HG02610 (cell line): ENCODE measurements at regions not wholly inside any gene's neighbourhood (a gene's known extent, or its start where the extent isn't known, plus 50 kb on each side); places are given as distances from the start of the nearest gene placed in this dataset.

Experiments used
- ATAC-seq: cut with Tn5 transposase; IDR thresholded peaks from one replicate; pipeline ENCODE4 v1.9.1; 2021; ENCODE audit warnings: mild to moderate bottlenecking, moderate library complexity; ENCODE audit not compliant: unreplicated experiment

DNA sequence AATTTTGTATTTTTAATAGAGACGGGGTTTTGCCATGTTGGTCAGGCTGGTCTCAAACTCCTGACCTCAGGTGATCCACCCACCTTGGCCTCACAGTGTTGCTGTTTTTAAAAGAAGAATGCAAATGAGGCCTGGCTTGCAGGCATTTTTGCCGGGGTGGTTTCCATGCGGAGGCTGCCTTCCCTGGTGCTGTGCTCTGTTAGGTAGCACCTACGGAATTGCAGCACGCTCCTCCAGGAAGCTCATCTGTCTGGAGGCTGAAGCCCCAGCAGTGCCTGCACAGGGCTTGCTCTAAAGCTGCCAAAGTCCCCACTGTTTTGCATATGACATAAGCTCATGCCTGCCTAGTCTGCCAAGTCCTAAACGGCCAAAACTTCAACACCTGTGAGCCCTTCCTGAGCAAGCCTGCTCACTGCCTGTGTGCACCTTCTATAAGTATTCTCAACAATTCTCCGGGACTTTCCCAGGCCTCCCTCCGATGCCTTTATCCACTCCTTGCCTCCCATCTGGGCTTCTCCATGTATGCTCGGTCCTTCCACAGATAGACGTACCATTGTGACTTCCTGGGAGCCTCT lies 551.3 kb upstream of the RAB6C start:
- no peak for ATAC-seq

DNA sequence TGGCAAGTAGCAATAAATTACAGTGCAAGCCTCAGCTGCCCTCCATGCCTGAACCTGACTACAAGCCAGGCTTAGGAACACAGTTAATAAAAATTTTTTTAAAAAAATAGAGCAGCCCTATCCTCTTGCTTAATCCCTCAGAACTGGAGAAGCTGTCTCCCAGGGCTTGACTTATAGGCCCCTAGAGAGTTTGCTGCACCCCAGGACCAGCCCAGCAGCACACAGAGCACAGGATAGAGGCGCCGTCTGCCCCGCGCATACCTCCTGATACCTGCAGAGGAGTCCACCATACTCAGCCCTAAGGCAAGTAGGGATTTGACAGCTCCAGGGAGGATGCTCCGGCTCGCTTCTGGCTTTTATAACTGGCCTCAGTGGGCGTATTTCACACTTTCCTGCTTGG lies 548.6 kb upstream of the RAB6C start:
- no peak for ATAC-seq

DNA sequence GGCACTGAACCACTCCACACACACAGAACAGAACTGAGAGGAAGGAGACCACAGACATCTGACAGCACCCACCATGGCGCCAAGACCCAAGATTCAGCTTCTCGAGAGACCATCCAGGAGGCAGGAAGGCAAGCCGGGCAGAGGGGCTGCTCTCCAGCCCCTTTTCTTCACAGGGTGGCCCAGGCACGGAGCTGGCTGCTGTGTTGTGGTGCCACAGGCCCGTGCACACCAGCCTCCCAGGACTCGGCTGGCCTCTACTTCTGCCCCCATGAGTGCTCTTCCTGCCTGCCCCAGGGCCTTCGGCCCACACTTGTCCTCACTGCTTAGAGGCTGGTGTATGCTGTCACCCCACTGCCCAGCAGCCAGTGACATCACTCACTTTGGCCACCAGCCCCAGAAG lies 547.6 kb upstream of the RAB6C start:
- no peak for ATAC-seq

DNA sequence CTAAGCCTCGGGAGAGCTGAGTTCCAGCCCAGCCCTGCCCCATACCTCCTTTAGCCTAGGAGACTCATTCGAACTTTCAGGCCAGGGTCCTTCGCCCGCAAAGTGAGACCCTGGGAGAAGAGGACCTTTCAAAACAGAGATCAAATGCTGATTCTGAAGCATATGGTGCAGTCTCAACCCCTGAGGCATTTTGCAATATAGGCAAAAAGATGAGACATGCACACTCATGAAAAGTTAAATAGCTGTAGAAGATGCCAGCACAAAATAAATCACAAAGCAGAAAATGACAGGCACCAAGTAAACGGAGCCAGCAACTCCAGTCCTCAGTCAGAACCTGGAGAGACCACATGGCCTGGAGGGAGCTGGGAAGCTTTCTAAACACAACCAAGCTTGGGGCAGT lies 542.7 kb upstream of the RAB6C start:
- no peak for ATAC-seq

- ATAC-seq: no peak
Observed at GRCh38 chr2:129437725-129438124, 541.7 kb upstream of the RAB6C start.

DNA sequence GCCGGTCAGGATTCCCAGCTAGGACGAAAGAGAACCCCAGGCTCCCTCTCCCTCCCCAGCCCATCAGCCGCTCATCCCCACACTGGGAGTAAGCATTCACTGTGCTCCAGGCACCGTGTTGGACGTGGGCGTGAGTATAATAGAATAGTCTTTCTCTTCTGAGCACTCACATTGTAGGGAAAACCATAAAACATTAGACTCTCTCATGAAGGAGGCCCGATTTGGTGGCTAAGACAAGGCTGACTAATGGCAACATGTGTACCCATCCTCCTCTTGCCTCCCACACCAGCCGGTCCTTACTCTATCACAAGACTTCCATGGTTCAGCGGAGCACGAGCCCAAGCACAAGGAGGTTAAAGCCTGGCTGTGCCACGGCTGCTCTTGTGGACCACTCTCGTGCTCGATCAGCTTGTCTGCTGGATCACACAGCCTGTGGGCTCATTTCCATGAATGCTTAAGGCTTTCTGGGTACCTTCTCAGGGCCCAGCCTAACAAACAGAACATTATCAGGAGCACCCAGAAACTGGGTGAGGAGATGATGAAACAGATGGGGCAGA lies 540.9 kb upstream of the RAB6C start:
- no peak for ATAC-seq

- ATAC-seq: no peak
Observed at GRCh38 chr2:129439406-129440302, 539.8 kb upstream of the RAB6C start.

DNA sequence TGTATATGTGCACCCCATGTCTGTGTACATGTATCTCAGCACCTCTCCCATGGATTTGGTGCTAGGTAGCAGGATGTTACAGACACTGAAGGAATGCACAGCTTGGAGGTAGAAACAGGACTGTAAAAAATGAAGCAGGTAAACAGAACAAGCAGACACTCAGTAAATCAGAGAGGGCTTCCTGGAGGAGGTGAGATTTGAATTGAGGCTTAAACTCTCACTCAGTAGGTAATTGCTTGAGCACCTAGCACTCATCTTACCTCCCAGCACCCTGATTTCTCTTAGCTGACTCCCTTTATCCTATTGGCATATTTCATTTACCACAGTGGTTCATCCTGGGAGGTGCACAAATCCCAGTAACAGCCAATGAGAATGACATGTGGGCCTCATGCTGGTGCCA lies 537.9 kb upstream of the RAB6C start:
- no peak for ATAC-seq

- ATAC-seq: no peak
Observed at GRCh38 chr2:129443235-129443864, 536.1 kb upstream of the RAB6C start.

GRCh38 chr2:129443865-129444739 lies 535.4 kb upstream of the RAB6C start:
- no peak for ATAC-seq

DNA sequence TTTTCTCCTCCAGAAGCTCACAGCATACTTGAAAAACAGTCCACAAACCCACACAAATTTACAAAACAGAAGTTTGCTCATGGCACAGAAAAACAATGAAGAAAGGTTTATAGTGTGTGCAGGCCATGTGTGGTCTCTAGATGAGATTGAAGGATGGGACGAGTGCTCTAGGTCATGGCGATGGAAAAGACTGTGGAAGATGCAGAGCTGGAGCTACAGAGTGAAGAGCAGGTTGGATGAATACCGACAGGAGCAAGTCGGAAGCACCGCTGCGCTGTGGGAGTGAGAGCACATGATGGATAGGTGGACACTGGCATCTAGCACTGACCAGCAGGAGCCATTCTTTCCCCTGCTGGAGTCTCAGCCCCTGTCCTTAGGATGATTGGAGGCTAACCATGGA lies 534.7 kb upstream of the RAB6C start:
- no peak for ATAC-seq

DNA sequence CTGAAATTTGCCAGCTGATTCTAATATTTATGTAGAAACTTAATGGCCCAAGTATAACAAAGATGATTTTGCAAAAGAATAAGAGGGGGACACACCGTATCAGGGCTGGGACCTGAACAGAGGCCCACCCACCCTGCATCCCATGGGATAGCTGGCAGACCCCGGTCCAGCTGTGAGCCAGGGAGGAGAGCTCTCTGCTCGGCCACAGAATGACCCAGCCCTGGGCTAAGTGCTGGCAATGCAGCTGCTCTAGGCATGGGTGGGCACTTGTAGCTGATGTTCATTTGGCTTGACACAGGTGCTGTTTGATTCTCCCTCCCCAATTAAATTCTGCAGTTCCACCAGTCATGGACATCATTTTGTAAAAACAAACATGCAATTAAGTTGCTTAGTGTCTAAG lies 522.8 kb upstream of the RAB6C start:
- no peak for ATAC-seq

DNA sequence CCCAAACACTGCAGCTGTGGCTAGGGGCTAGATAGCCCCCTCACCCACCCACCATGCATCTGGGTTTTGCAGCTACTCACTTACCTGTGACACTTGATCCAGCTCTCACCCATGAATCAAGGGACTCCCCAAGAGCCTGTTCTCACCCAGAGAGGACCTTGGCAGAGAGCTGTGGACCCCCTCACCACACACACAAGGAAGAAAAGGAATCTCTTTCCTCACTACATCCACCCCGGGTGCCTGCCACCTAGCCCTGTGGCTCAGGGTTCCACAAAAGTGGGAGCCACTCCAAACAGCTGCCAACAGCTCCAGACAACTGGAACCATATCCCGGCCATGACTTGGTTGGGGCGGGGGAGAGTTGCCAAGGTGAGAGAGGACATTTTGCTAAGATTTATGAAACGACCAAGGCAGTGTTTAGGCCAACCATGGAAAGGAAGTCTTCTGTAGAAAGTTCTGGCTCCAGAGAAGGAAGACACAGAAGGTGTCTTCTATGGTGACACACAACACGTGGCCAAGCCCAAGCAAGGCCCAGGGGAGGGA lies 522.1 kb upstream of the RAB6C start:
- no peak for ATAC-seq

GRCh38 chr2:129458006-129458405 lies 521.5 kb upstream of the RAB6C start:
- ATAC-seq: no peak

DNA sequence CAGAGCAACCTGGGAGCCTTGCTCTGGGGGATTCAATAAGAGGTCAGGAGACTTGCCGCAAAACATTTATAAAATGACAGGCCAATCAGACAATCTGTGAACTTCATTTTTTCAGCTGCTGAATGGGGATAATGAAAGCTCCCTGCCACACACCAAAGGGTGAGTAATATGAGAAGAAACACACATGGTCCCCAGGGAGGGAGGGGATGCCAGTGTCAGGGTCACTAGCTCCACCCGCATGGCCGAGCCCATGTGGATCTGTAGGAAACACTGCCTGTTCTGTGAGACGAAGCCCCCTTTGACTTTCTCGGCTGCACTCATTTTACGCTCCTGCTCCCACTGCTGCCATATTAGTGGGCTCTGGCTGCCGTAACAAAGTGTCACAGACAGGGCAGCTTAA lies 521.0 kb upstream of the RAB6C start:
- ATAC-seq: no peak

DNA sequence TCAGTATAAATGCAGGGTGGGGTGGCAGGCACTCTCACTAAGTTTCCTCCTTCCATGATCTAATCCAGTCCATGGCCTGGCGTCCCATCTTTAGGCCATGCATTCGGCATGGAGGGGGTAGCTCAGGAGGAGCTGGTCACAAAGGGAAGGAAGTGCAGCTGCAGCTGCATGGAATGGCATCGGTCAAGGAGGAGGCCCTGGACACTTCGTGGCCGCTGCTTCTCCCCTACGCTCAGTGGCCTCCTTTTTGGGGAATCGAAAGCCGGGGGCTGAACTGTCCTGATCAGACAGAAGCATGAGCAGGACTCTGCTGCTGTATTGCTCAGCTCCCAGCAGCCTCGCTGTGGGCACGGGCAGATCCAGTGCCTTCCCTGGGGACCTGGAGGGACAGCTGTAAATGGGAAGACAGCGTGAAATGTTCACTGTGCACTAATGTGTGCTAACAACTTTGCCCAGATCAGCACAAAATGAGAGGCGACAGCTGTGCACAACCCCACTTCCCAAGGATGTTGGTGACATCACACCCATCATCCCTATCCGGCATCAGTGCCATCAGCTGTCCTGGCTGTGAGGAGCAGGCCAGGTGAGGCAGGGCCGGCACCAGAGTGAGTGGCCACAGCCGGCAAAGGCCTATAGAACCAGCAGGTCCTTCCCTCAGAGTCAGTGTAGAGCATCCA lies 520.1 kb upstream of the RAB6C start:
- no peak for ATAC-seq

GRCh38 chr2:129459881-129460280 lies 519.6 kb upstream of the RAB6C start:
- ATAC-seq: no peak

GRCh38 chr2:129460299-129461198 lies 518.9 kb upstream of the RAB6C start:
- no peak for ATAC-seq

- ATAC-seq: no peak
Observed at GRCh38 chr2:129462349-129462748, 517.1 kb upstream of the RAB6C start.
